HG03342 (cell line): ENCODE measurements at regions not wholly inside any gene's neighbourhood (a gene's known extent, or its start where the extent isn't known, plus 50 kb on each side); places are given as distances from the start of the nearest gene placed in this dataset.

Experiments
- ATAC-seq: cut with Tn5 transposase; IDR thresholded peaks from one replicate; pipeline ENCODE4 v1.9.1; 2021; ENCODE audit warnings: mild to moderate bottlenecking, moderate library complexity; ENCODE audit not compliant: unreplicated experiment

DNA sequence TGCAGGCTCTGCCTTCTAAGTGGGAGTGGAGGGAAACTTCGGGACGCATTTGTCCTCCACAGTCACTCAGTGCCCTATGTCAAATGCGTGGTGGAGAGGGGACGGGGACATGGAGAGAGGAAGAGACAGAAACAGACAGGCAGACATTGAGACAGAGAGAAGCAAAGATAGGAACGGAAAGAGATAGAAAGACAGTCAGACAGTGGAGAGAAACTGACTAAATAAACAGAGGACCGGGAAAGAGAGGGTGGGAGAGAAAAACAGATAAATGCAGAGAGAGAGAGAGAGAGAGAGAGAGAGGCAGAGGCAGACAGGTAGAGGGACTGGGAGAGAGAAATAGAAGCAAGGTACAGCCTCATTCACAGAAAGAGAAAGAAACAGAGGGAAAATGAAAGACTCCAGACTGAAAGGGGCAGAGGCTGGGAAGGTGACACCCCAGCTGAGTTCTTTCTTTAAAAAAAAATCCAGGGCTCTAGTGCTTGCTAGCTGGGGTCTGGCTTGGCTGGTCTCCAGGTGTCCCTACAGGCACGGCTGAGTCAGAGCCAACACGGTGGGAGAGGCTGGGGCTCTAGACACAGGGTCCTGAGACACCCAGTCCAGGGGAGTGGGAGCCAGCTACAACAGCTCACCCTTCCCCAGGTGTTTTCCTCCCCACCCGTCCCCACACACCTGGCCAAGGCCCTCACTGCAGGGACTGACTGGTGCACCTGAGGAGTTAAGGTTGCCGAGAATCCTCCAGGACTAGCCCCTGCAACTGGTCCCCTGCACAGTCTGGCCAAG is 506.1 kb upstream of the PROK2 start:
- no peak for ATAC-seq

- no peak for ATAC-seq
Measured at GRCh38 chr3:72289692-72290071, 504.7 kb upstream of the PROK2 start.

DNA sequence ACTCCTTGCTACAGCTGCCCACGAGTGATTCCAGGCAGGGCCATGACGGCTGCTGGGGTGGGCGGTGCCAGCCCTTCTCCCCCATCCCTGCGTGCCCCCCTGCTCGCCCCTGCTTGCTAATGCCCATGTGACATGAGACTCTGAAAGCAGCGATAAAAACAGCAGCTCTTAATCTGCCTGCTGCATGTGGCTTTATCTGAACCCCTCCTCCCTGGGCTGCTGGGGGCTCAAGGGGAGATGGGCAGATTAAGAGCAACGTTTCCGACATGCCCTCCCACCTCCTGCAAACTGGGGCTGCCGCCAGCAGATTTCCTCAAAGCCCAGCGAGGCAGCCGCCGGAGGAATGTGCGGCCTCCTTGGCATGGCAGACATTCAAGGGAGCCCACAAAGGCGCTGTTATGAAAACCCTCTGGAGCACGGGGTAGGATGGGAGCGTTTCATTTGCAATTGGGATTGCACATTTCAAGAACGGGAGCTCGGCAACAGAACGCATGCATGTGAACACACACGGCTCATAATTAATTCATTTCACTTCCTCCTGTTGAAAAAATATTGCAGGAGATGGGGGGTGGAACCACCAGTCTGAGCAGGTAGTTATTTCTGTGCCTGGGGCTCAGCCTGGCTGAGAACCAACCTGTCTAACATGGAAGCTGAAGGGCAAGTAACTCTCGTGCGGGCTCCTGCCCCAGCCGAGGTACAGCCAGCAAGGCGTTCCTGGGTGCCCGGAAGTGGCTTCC is 504.2 kb upstream of the PROK2 start:
- ATAC-seq = no peak

GRCh38 chr3:72287956-72288355 is 503.0 kb upstream of the PROK2 start:
- ATAC-seq = no peak

DNA sequence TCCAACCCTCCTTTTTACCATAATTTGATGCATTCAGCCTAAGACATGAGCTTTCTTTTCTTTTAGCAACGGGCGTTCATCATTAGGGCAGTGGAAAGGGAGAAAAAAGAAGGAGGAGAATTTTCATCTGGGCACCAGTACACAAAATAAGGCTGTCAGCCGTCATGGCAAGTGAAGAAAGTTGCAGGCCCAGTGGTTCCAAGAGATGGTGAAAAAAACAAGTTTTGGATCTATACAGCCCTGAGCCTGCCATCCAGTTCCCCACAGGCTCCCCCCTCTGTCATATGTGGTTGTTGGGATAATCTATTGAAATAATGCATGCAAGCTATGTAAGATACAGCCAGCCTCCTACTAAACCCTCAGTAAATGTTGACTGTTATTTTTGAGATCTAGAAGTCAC is 500.6 kb upstream of the PROK2 start:
- no peak for ATAC-seq

DNA sequence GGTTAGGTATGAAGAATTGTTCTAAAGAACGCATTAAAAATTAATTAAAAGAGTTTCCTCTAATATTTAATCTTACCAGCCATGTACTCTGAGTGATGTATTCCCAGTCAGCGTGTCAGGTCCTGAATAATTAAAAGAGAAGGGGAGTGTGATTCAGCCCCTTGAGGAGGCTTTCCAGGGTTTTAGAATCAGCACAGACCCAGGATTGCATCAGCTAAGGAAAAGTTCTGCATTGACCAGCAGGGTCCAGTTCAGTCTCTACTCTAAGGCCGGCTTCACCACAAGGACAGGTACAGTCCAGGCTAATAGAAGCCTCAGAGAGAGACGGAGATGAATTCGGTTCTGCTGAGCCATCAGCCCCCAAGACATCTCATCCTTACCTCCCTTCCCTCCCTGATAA is 499.5 kb upstream of the PROK2 start:
- no peak for ATAC-seq

DNA sequence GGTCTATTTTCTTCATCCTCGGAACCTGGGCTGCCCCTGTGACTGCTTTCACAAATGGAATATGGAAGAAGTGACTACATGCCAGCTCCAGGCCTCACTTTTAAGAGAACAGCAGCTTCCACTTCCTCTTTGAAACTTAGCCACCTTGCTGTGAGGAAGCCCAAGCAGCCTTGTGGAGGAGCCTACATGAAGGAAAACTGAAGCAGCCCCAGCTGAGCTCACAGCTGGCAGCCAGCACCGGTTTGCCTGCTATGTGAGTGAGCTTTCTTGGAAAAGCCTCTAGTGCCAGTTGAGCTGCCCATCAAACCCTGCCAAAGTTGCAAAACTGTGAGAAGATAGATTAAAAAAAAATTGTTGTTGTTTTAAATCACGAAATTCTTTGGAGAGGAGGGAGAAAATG is 498.0 kb upstream of the PROK2 start:
- no peak for ATAC-seq

- no peak for ATAC-seq
Measured at GRCh38 chr3:72281551-72281950, 496.6 kb upstream of the PROK2 start.

DNA sequence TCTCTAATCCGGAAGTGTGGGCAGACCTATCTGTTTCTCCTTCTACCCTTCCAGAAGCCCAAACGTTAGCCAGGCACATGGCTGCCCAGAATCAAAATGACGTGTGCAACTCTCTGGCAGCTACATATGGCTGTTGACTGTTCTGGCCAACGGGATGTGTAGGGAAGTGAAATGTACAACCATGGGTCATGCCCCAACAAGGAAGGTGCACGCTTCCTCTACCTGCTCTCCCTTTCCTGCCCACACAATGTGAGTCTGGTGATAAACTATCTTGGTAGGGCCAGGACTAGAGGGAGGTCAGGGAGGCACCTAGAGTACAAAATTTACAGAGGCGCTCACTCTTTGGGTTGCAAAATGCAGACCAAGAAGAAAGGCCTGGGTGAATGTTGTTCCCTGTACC is 495.9 kb upstream of the PROK2 start:
- no peak for ATAC-seq

- no peak for ATAC-seq
Measured at GRCh38 chr3:72279631-72280041, 494.7 kb upstream of the PROK2 start.

- no peak for ATAC-seq
Measured at GRCh38 chr3:72279068-72279604, 494.2 kb upstream of the PROK2 start.

DNA sequence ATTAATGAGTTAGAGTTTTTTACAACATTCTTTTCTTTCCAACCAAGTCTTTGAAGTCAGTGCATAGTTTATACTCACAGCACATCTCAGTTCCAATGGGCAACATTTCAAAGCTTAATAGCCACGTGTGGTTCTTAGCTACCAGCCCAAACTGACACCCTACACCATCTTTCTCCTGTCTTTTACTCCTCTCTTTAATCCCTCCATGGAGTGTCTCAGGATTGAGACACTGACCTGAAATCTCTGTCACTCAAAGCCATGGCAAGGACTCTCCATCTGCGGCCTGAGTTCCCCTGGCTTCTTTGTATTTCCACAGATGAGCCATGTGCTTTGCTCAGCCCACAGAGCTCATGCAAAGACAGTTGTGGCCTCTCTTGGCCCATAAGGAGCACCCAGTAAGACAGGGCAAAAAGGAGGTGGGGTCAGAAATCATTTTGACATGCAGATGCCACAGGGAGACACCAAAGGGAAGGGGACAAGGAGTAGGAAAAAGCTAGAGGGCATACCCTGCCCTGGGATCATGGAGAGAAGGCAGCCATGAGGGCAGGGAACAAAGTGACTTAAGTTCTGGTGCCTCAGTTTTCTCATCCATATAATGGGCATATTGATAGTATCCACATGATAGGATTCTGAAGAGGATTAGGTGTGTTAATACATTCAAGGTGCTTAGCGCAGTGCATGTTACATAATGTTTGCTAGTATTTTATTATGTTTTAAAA is 493.6 kb upstream of the PROK2 start:
- ATAC-seq = no peak

DNA sequence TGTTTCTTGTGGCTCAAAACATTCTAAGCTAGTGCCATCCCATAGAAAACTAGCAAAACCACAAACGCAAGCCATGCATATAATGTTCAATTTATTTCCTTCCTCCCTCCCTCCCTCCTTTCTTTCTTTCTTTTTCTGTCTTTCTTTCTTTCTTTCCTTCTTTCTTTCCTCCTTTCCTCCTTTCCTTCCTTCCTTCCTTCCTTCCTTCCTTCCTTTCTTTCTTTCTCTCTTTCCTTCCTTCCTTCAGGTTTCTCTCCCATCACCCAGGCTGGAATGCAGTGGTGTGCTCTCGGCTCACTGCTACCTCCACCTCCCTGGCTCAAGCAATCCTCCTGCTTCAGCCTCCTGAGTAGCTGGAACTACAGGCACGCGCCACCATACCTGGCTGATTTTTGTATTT is 492.8 kb upstream of the PROK2 start:
- ATAC-seq = no peak

DNA sequence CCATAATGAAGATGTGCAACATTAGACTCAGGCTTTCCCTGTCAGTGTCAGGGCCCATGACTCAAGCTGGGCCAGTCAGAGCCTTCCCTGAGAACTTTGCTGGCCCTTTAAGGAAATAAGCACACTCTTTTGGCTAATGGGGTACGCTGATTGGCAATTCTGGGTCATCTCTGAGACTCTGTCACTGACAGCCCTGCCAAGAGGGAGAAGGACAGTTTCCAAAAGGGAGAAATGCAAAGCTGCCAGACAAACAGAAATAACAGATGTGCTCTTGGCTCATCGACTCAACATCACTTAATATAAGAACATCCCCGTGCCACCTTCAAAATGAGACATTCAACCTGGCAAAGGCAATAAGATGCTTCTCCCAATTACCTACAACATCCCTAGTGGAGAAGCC is 491.9 kb upstream of the PROK2 start:
- no peak for ATAC-seq

GRCh38 chr3:72275331-72275751 is 490.4 kb upstream of the PROK2 start:
- ATAC-seq = no peak

DNA sequence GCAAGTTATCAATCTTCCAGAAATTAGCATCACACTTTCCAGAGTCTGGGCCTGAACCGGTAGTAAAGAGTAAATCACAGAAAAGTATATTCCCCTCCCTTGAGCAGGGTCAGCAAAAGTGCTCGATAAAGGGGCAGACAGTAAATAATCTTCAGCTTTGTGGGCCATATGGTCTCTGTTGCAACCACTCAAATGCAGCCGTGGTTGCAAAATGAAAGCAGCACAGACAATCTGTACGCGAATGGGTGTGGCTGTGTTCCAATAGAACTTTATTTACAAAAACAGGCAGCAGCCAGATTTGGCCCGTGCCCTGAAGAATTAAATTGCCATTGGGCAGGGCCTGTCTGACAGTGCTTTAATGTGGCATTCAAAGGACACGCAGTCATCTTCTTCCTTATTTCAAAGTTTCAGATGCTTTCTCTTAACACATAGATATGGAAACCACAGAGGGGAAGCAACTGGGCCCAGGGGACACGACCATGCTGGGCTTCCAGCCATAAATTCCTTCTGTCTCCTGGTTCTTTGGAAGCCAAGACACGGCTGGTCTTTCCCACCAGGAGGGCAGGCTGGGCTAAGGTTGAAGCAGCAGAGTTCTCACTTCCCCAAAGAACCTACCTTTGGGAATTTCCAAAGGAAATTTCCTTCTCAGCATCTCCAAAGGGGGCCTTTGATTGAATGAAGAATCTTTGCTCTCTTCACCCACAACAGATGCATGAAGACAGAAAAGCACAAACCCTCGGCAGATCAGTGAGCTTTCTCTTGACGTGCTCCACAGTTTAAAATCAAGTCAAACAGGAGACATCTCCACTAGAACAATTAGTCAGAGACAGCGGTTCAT is 489.8 kb upstream of the PROK2 start:
- no peak for ATAC-seq

GRCh38 chr3:72273615-72274014 is 488.7 kb upstream of the PROK2 start:
- ATAC-seq = no peak

DNA sequence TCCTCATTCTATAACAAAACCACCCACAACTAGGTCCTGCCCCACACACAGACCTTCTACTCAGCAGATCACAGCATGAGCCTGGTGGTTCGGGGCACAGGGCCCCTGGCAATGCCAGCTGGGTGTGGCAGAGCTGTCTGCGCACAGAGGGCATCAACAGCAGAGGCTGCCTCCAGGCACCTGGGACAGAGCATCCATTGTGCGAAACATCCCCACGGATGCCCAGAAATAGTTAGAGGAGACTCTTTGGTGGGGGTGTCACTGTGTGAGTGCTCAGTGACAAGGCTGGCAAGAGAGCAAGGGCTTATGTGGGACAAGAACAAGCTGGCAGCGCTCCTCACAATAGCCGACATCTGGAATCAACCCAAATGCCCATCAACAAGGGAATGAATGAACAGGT is 487.4 kb upstream of the PROK2 start:
- no peak for ATAC-seq

DNA sequence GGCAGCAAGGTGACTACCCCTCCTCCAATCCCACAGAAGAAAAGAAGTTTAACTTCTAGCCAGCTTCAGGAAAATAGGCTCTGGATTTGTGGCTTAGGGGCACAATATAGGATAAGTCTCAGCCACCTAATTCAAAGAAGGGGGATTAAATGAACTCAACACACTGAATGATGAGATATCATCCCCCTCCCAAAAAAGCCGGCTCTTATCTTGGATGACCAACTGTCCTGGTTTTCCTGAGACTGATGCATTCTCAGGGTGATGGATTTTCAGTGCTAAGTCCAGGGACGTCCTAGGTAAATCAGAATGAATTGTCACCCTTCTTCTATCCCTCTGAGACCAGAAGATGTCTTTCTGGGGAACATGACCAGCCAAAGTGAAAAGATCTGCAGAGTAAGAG is 487.0 kb upstream of the PROK2 start:
- no peak for ATAC-seq

- no peak for ATAC-seq
Measured at GRCh38 chr3:72271216-72271615, 486.3 kb upstream of the PROK2 start.

- no peak for ATAC-seq
Measured at GRCh38 chr3:72270730-72271129, 485.8 kb upstream of the PROK2 start.
